Epithelial cell of esophagus (primary cell): ENCODE measurements at regions not wholly inside any gene's neighbourhood (a gene's known extent, or its start where the extent isn't known, plus 50 kb on each side); places are given as distances from the start of the nearest gene placed in this dataset.
"Not testable (repeated sequence)": the region's sequence is repeated elsewhere in the genome, so short reads cannot be mapped to it uniquely, and the experiment has no call there.

Source experiments
- DNase-seq: peaks from one replicate; pipeline ENCODE4 v3.0.0; 2010; ENCODE audit warnings: low read depth
- H3K4me3 ChIP-seq: 2 replicates; pipeline ENCODE4 v1.5.1; 2011; ENCODE audit warnings: mild to moderate bottlenecking, low read length, control low read depth
- TF ChIP-seq, protein P1 (sequence below): IDR thresholded peaks from 2 replicates; pipeline ENCODE4 v1.5.1; 2011; ENCODE audit warnings: low read depth, mild to moderate bottlenecking, low read length, control low read depth, inconsistent platforms; ENCODE audit not compliant: insufficient read depth; ENCODE audit errors: missing control alignments

DNA sequence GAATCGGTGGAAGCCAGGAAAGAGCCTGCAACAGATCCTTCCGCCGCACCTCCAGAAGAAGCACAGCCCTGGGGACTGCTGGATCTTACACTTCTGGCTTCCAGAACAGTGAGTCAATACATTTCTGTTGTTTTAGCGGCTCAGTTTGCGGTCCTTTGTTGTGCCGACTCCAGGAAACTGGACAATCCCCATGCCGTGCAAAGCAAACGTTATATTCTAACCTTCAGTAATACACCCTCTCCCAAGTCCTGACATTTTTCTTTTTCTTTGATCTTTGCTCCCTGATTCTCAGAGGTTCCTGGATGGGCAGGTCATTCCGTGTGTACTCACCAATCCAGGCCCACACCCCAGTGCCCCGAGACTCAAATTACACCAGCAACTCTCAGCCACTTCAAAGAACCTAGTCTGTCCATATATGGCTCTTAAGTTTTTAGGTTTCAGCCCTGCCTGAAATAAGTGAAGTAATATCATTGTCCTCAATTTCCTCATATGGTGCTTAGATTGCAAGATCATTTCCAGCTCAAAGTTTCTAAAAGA is 387.1 kb upstream of the SGCG start:
- DNase-seq, result peak; percentile 74
- H3K4me3 ChIP-seq, result no peak overlapping the region
- TF ChIP-seq, protein P1, sequence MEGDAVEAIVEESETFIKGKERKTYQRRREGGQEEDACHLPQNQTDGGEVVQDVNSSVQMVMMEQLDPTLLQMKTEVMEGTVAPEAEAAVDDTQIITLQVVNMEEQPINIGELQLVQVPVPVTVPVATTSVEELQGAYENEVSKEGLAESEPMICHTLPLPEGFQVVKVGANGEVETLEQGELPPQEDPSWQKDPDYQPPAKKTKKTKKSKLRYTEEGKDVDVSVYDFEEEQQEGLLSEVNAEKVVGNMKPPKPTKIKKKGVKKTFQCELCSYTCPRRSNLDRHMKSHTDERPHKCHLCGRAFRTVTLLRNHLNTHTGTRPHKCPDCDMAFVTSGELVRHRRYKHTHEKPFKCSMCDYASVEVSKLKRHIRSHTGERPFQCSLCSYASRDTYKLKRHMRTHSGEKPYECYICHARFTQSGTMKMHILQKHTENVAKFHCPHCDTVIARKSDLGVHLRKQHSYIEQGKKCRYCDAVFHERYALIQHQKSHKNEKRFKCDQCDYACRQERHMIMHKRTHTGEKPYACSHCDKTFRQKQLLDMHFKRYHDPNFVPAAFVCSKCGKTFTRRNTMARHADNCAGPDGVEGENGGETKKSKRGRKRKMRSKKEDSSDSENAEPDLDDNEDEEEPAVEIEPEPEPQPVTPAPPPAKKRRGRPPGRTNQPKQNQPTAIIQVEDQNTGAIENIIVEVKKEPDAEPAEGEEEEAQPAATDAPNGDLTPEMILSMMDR, result no peak

DNA sequence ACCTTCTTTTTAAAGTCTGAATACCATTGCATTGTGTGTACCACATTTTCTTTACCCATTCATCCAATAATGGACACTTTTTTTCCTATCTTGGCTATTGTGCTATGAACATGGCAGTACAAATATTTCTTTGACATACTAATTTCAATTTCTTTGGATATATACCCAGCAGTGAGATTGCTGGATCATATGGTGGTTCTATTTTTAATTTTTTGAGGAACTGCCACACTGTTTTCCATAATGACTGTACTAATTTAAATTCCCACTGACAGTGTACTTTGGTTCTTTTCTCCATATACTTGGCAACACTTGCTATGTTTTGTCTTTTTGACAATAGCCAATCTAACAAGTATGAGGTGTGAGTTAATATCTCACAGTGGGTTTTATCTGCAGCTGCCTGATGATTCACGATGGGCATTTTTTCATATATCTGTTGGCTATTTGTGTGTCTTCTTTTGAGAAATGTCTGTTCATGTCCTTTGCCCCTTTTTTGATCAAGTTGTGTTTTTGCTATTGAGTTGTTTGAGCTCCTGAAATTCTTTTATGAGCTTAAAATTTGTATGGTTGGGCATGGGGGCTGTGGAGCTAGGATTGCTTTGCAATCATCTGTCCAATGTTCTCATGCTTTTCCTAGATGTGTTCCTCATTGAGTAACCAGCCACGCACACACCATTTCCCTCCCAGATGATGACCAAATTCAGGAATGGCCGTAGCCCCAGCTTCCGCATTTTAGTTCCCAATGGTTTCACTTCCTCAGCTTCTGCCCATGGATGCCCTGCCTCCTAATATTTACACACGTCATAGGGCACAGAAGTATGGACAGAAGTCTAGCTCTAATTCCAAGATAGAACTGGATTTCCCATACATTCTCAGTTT is 380.0 kb upstream of the SGCG start:
- peak; percentile 7 for DNase-seq
- TF ChIP-seq, protein P1, result no peak
- H3K4me3 ChIP-seq, result no peak overlapping the region

DNA sequence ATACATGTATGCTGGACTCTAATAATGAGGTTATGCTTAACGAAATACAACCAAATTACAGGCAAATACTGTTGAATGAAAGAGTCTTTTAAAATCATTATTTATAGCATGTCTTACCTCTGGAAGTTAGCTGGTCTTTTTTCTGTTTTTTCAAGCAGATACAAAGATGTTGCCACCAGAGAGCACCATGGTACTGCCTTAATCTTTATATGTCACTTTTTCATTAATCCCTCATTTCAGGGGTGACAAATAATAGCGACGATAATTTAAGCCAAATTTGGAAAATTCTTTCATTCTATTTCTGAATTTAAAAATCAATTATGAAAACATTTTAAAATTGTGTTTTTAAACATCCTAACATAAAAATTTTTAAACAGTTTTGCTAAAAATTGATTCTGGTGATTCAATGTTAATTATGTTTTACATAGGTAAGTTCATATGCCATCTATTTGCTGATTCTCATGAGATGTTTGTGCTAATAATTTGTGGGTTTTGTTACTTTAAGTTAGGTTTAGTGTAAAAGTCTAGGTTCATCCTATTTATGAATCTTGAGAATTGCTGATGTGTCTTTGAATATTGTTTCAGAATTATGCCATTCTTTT is 379.3 kb upstream of the SGCG start:
- TF ChIP-seq, protein P1, result peak; percentile 49
- H3K4me3 ChIP-seq, result no peak overlapping the region
- DNase-seq, result peak; percentile 38

DNA sequence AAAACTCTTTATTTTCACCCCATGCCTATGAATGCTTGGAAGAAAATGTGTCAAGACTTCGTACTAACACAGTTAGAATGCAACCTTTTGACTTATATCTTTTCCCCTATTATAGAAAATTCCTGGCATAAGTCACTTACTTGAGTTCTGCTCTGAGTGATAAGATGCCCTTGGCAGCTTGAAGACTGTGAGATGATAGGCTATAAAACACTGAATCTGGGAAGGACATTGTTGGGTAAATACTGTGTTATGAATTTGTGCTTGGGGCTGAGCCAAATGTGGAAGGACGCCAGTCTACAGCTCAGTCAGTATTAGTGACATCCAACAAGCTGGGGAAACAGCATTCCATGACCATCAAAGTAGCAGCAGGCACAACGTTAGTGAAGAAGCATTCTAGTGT is 368.0 kb upstream of the SGCG start:
- TF ChIP-seq, protein P1, result no peak
- peak; percentile 12 for DNase-seq

DNA sequence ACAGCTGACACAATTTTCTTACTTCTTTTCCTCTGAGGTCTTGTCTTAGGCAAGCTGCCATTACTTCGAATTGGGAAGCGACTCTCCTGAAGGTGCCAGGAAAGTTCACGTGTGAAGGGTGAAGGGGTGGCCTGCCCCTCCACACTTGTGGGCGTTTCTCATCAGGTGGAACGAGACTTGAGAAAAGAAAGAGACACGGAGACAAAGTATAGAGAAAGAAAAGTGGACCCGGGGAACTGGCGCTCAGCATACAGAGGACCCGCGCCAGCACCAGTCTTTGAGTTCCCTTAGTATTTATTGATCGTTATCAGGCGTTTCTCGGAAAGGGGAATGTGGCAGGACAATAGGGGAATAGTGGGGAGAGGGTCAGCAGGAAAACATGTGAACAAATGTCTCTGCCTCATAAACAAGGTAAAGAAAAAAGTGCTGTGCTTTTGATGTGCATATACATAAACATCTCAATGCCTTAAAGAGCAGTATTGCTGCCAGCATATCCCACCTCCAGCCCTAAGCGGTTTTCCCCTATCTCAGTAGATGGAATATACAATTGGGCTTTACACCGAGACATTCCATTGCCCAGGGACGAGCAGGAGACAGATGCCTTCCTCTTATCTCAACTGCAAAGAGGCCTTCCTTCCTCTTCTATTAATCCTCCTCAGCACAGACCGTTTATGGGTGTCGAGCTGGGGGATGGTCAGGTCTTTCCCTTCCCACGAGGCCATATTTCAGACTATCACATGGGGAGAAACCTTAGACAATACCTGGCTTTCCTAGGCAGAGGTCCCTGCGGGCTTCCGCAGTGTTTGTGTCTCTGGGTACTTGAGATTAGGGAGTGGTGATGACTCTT is 367.0 kb upstream of the SGCG start:
- DNase-seq, H3K4me3 ChIP-seq: not testable (repeated sequence)

More for the DNA sequence above, 368.0 kb upstream of the SGCG start:
- no peak overlapping the region for H3K4me3 ChIP-seq

DNA sequence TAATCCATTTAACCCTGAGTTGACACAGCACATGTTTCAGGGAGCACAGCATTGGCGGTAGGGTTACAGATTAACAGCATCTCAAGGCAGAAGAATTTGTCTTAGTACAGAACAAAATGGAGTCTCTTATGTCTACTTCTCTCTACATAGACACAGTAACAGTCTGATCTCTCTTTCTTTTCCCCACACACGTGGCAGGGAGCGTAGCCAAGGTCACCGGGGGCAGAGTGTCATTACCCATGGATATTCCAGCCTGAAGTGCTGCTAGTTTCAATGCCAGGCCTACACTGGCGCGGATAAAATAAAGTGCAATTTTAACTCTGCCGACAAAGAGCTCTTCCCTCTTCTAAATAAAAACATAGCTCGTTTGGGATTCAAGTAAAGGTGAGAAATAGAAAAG is 366.3 kb upstream of the SGCG start:
- not testable (repeated sequence) for DNase-seq

DNA sequence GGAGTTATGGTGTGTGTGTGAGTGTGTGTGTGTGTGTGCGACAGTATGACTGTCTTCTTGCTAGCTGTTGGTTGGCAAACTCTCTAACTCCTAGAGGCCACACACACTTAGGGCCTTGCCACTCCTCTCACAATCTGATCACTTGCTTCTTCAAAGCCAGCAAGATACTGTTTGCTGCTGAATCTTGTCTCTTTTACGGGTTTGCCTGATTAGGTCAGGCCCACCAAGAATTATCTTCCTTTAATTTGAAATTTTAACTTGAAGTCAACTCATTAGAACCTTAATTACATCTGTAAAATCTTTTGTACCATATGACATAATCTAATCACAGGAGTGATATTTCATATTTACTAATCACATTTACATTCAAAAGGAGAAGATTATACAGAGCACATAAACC is 359.2 kb upstream of the SGCG start:
- no peak overlapping the region for H3K4me3 ChIP-seq
- no peak for DNase-seq
- TF ChIP-seq, protein P1, result no peak

More for the DNA sequence above, 366.3 kb upstream of the SGCG start:
- H3K4me3 ChIP-seq, result not testable (repeated sequence)
